ENCODE measurements at regions not wholly inside any gene's neighbourhood (a gene's known extent, or its start where the extent isn't known, plus 50 kb on each side); places are given as distances from the start of the nearest gene placed in this dataset.

DNA sequence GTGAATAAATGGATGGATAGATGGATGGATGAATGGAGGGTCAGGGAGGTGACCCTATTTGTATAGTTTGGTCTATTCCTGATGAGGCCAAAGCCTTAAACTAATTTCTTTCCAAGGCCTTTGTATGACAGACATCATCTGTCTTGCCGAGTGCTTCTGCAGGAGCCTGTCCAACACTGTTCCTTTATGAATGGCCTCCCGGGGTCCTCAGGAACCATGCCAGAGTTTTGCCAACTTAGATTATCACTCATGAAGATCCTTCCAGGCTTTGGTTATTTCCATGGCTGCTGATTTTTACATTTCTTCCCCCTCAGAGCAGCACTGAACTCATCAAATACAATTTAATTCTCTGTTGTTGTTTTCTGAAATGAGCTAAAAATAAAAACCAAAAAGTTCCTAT is 133.0 kb upstream of the SOX2 start:
- Histone ChIP-seq H3K9me3 (ENCODE audit: insufficient read depth in 2 of 2, low read depth in 1 of 2, low read length in 1 of 2) (no peaks in the 10 kb centered on the region), H3K4me1 (replicated peaks in 1 of 4; ENCODE audit: control insufficient read depth in 3 of 4, insufficient read depth in 4 of 4, low read length in 3 of 4) (no peaks in the 10 kb centered on the region), H3K56ac (replicated peaks; ENCODE audit: insufficient read length, low read depth, low read length) (no peak overlapping the region), H4K91ac (replicated peaks; ENCODE audit: insufficient read length, low read length) (no peak overlapping the region), H2AK5ac (ENCODE audit: low read depth, low read length) (no peak overlapping the region), H3K36me3 (ENCODE audit: control insufficient read depth in 2 of 4, insufficient read depth in 4 of 4, low read length in 3 of 4) (no peaks in the 10 kb centered on the region), H3K4ac (replicated peaks; ENCODE audit: insufficient read length, low read depth, low read length) (no peak overlapping the region), H3K9ac (replicated peaks in 1 of 4; ENCODE audit: extremely low read depth in 1 of 4, low read depth in 3 of 4, low read length in 3 of 4) (no peak overlapping the region), H3K79me1 (ENCODE audit: low read depth, low read length) (no peaks in the 10 kb centered on the region), H2AFZ (ENCODE audit: low read length) (no peak overlapping the region), H3K27me3 (replicated peaks in 1 of 4; ENCODE audit: control insufficient read depth in 3 of 4, extremely low read depth in 1 of 4, insufficient read depth in 3 of 4, low read length in 3 of 4) (no peaks in the 10 kb centered on the region), H3K27ac (ENCODE audit: low read depth, low read length) (no peak overlapping the region), H4K20me1 (replicated peaks in 1 of 2; ENCODE audit: control insufficient read depth in 1 of 2, insufficient read depth in 2 of 2, low read length in 2 of 2) (no peaks in the 10 kb centered on the region), H3K18ac (ENCODE audit: extremely low read depth, low read length) (no peak overlapping the region), H3K79me2 (ENCODE audit: control insufficient read depth in 1 of 2, insufficient read depth in 2 of 2, low read length in 2 of 2) (no peaks in the 10 kb centered on the region), H2BK15ac (ENCODE audit: low read length) (no peak overlapping the region), H2BK120ac (replicated peaks; ENCODE audit: low read depth, low read length) (no peak overlapping the region), H4K8ac (ENCODE audit: extremely low read depth, insufficient read depth, low read length) (no peak overlapping the region), H3K23me2 (ENCODE audit: low read depth, low read length) (no peaks in the 10 kb centered on the region; the same call in 1 of the 2 replicates), H4K5ac (ENCODE audit: insufficient read length, low read depth, low read length) (no peak overlapping the region), H2BK20ac (ENCODE audit: low read length) (no peak overlapping the region), H3K23ac (ENCODE audit: insufficient read length) (no peak overlapping the region), H2BK5ac (ENCODE audit: low read depth, low read length) (no peak overlapping the region), H2BK12ac (ENCODE audit: low read depth, low read length) (no peak overlapping the region), H3K14ac (ENCODE audit: insufficient read length) (no peak overlapping the region), H3K4me3 (ENCODE audit: extremely low read depth in 1 of 4, insufficient read depth in 2 of 4, low read depth in 3 of 4, low read length in 4 of 4) (no peak overlapping the region), H3K4me2 (ENCODE audit: insufficient read depth in 1 of 2, low read depth in 2 of 2, low read length in 2 of 2) (no peak overlapping the region)
- ChIA-PET POLR2A (ENCODE audit: partially characterized antibody) (no interaction called here), CTCF (ENCODE audit: partially characterized antibody) (no interaction called here)
- DNase-seq (ENCODE audit: low read depth in 1 of 2, low spot score in 2 of 2): no peak
- 94% methylated on average over 2 of the region's 2 CpGs; no CpG with 5 or more reads in 1 of the 2 experiments for WGBS, 2 experiments (ENCODE audit: extremely low coverage in 1 of 2, insufficient coverage in 1 of 2, insufficient read length in 1 of 2, insufficient replicate concordance in 2 of 2, low coverage in 1 of 2, low lambda C conversion rate in 2 of 2, missing lambda C conversion rate in 1 of 2)
- no peak for FAIRE-seq
- TF ChIP-seq CBX8 (IDR thresholded peaks at IDR 0.05; ENCODE audit: borderline replicate concordance, low read depth, low read length) (no peak), KDM4A (IDR thresholded peaks at IDR 0.05; ENCODE audit: low read depth, low read length, severe bottlenecking) (no peak), POU5F1 (IDR thresholded peaks at IDR 0.05; ENCODE audit: low read depth, low read length) (no peak), POLR2A (IDR thresholded peaks at IDR 0.05; ENCODE audit: control extremely low read depth in 1 of 2, low read depth in 2 of 2, low read length in 2 of 2) (no peak), TBP (IDR thresholded peaks at IDR 0.05; ENCODE audit: low read depth, low read length) (no peak), RXRA (IDR thresholded peaks at IDR 0.05; ENCODE audit: insufficient read depth, low read depth, low read length) (no peak), SUZ12 (IDR thresholded peaks at IDR 0.05; ENCODE audit: low read length) (no peak), POLR2AphosphoS5 (IDR thresholded peaks at IDR 0.05; ENCODE audit: low read depth, low read length) (no peak), SP2 (IDR thresholded peaks at IDR 0.05; ENCODE audit: low read length) (no peak), EZH2 (IDR thresholded peaks at IDR 0.05; ENCODE audit: low read depth, low read length, severe bottlenecking) (no peak), NRF1 (IDR thresholded peaks at IDR 0.05; ENCODE audit: low read depth, low read length) (no peak)
- TF ChIP-seq, protein P1, sequence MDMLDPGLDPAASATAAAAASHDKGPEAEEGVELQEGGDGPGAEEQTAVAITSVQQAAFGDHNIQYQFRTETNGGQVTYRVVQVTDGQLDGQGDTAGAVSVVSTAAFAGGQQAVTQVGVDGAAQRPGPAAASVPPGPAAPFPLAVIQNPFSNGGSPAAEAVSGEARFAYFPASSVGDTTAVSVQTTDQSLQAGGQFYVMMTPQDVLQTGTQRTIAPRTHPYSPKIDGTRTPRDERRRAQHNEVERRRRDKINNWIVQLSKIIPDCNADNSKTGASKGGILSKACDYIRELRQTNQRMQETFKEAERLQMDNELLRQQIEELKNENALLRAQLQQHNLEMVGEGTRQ (IDR thresholded peaks at IDR 0.05; ENCODE audit: low read length): no peak
- TF ChIP-seq, protein P2, sequence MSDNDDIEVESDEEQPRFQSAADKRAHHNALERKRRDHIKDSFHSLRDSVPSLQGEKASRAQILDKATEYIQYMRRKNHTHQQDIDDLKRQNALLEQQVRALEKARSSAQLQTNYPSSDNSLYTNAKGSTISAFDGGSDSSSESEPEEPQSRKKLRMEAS (IDR thresholded peaks at IDR 0.05): no peak
